HL-60 (cell line): ENCODE measurements at regions not wholly inside any gene's neighbourhood (a gene's known extent, or its start where the extent isn't known, plus 50 kb on each side); places are given as distances from the start of the nearest gene placed in this dataset.

ENCODE experiments used
- DNase-seq, 2 experiments: peaks; one replicate each; pipeline ENCODE4 v3.0.0-alpha.2; 2010 to 2020; ENCODE audit warnings: low read depth in 1 of 2, low spot score in 1 of 2
- H3K27ac ChIP-seq: fragments of 250-450 bp; sonication (Bioruptor Pico); replicated peaks from 2 replicates; pipeline ENCODE4 v1.5.1; 2020; ENCODE audit warnings: mild to moderate bottlenecking, moderate library complexity
- H3K27me3 ChIP-seq: fragments of 250-450 bp; sonication (Bioruptor Pico); 2 replicates; pipeline ENCODE4 v1.5.1; 2021; ENCODE audit warnings: mild to moderate bottlenecking, moderate library complexity; ENCODE audit not compliant: insufficient read depth, poor library complexity, severe bottlenecking
- H3K4me3 ChIP-seq: replicated peaks from 2 replicates; pipeline ENCODE4 v1.5.1; 2011; ENCODE audit warnings: mild to moderate bottlenecking, control low read depth, low read length; ENCODE audit not compliant: insufficient read depth
- GABPA ChIP-seq: IDR thresholded peaks from 2 replicates; pipeline ENCODE4 v1.6.1; 2012; ENCODE audit warnings: low read depth
- POLR2AphosphoS5 ChIP-seq: IDR thresholded peaks from 2 replicates; pipeline ENCODE4 v1.6.1; 2012; ENCODE audit warnings: low read depth
- SPI1 ChIP-seq: IDR thresholded peaks from 2 replicates; pipeline ENCODE4 v1.6.1; 2012; ENCODE audit warnings: low read depth, mild to moderate bottlenecking, borderline replicate concordance
- TF ChIP-seq, protein P1 (sequence below): IDR thresholded peaks from 2 replicates; pipeline ENCODE4 v1.6.1; 2012; ENCODE audit warnings: low read depth; ENCODE audit not compliant: insufficient replicate concordance
- TF ChIP-seq, protein P2 (sequence below): IDR thresholded peaks from one replicate; pipeline ENCODE4 v1.5.1; 2011; ENCODE audit warnings: low read length, control low read depth, inconsistent platforms; ENCODE audit not compliant: insufficient read depth

DNA sequence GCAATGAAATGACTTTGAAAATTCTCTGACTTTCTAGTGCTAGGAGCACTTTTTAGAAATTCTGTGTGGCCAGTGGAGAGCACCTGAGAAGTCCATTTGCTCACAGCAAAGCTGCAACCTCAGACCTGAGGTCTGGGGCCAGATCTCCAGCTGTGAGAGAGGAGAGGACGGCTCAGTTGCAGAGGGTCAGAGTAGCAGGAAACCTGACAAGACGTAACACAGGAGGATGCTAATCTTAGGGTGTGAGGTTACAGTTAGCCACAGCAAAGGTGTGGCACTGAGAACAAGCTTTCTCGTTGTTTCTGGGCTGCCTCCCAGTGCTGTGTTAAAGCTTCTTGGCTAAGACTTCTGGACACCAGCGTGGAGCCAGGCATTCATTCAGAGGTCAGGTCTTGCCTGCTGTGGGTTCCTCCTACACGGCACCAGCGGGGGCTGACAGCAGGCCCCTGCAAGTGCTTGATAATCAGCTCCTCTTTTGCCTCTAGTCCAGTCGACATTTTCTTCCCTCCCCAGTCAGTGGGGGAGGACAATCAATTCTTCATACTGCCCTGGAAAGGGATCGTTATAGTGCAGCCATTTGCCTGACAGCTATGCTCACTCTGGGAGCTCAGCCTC lies 435.4 kb upstream of the DPP6 start:
- no peak for DNase-seq
- no peak overlapping the region for H3K4me3 ChIP-seq
- H3K27ac ChIP-seq, result no peak overlapping the region
- H3K27me3 ChIP-seq, result no peaks in the 10 kb centered on the region
- no peak for TF ChIP-seq GABPA
- TF ChIP-seq, protein P1, sequence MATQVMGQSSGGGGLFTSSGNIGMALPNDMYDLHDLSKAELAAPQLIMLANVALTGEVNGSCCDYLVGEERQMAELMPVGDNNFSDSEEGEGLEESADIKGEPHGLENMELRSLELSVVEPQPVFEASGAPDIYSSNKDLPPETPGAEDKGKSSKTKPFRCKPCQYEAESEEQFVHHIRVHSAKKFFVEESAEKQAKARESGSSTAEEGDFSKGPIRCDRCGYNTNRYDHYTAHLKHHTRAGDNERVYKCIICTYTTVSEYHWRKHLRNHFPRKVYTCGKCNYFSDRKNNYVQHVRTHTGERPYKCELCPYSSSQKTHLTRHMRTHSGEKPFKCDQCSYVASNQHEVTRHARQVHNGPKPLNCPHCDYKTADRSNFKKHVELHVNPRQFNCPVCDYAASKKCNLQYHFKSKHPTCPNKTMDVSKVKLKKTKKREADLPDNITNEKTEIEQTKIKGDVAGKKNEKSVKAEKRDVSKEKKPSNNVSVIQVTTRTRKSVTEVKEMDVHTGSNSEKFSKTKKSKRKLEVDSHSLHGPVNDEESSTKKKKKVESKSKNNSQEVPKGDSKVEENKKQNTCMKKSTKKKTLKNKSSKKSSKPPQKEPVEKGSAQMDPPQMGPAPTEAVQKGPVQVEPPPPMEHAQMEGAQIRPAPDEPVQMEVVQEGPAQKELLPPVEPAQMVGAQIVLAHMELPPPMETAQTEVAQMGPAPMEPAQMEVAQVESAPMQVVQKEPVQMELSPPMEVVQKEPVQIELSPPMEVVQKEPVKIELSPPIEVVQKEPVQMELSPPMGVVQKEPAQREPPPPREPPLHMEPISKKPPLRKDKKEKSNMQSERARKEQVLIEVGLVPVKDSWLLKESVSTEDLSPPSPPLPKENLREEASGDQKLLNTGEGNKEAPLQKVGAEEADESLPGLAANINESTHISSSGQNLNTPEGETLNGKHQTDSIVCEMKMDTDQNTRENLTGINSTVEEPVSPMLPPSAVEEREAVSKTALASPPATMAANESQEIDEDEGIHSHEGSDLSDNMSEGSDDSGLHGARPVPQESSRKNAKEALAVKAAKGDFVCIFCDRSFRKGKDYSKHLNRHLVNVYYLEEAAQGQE, result no peak
- TF ChIP-seq, protein P2, sequence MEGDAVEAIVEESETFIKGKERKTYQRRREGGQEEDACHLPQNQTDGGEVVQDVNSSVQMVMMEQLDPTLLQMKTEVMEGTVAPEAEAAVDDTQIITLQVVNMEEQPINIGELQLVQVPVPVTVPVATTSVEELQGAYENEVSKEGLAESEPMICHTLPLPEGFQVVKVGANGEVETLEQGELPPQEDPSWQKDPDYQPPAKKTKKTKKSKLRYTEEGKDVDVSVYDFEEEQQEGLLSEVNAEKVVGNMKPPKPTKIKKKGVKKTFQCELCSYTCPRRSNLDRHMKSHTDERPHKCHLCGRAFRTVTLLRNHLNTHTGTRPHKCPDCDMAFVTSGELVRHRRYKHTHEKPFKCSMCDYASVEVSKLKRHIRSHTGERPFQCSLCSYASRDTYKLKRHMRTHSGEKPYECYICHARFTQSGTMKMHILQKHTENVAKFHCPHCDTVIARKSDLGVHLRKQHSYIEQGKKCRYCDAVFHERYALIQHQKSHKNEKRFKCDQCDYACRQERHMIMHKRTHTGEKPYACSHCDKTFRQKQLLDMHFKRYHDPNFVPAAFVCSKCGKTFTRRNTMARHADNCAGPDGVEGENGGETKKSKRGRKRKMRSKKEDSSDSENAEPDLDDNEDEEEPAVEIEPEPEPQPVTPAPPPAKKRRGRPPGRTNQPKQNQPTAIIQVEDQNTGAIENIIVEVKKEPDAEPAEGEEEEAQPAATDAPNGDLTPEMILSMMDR, result no peak
- TF ChIP-seq POLR2AphosphoS5, result no peak
- no peak for TF ChIP-seq SPI1

GRCh38 chr7:153627323-153627722 lies 424.9 kb upstream of the DPP6 start:
- Histone ChIP-seq H3K27ac (no peak overlapping the region), H3K27me3 (no peaks in the 10 kb centered on the region), H3K4me3 (no peak overlapping the region)
- no peak for DNase-seq
- TF ChIP-seq POLR2AphosphoS5 (no peak), SPI1 (no peak), GABPA (no peak)
- TF ChIP-seq, protein P1, result no peak
- TF ChIP-seq, protein P2, result no peak

DNA sequence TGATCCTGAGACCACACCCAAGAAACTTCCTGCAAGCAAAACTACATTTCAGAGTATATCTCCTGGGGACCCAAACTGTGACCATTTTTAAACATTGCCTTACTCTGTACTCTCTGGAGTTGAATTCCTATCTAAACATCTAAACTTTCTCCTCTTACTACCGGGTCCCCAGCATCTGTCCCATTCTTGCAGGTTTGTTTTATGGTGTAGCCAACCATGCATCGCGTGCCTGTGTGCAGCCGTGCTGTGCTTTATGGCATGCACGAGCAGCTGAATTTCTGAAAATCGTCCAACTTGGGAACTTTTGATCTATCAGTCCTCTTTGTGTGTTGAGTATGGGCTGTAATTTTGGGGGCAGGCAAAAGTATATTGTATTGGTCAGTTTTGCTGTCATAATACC lies 423.8 kb upstream of the DPP6 start:
- DNase-seq, result no peak
- Histone ChIP-seq H3K27me3 (no peaks in the 10 kb centered on the region), H3K4me3 (no peak overlapping the region), H3K27ac (no peak overlapping the region)
- TF ChIP-seq, protein P1, result no peak
- TF ChIP-seq, protein P2, result no peak
- TF ChIP-seq SPI1 (no peak), POLR2AphosphoS5 (no peak), GABPA (no peak)
